ENCODE measurements at regions not wholly inside any gene's neighbourhood (a gene's known extent, or its start where the extent isn't known, plus 50 kb on each side); places are given as distances from the start of the nearest gene placed in this dataset.

GRCh38 chr4:19844446-19844845 is 407.3 kb upstream of the SLIT2 start:
- CTCF ChIA-PET, result no interaction called here
- no peak for DNase-seq
- no peaks in the 10 kb centered on the region for H3K9me3 ChIP-seq (ENCODE audit: insufficient read depth, low read depth)
- H3K27me3 ChIP-seq (ENCODE audit: insufficient read depth, low read depth), result no peaks in the 10 kb centered on the region
- no TSS peak for BruUV-seq (replicated peaks)
- no peak overlapping the region for H3K27ac ChIP-seq
- no peaks in the 10 kb centered on the region for H3K9me2 ChIP-seq (ENCODE audit: insufficient read depth)
- no peaks in the 10 kb centered on the region for H3K4me1 ChIP-seq (replicated peaks; ENCODE audit: insufficient read depth)
- H3F3A ChIP-seq (ENCODE audit: insufficient read depth, low read depth), result no peaks in the 10 kb centered on the region
- no peaks in the 10 kb centered on the region for H4K20me1 ChIP-seq (ENCODE audit: insufficient read depth)
- intact Hi-C loops (cut with micrococcal nuclease; ENCODE audit: unreplicated experiment), result no loop called here
- H2AFZ ChIP-seq, result no peak overlapping the region
- no peak overlapping the region for H3K4me3 ChIP-seq
- H3K4me2 ChIP-seq, result no peak overlapping the region
- H3K36me3 ChIP-seq (ENCODE audit: low read depth), result no peaks in the 10 kb centered on the region
- TF ChIP-seq EZH2 (IDR thresholded peaks at IDR 0.05; ENCODE audit: low read depth), result no peak
- TF ChIP-seq, protein P1, sequence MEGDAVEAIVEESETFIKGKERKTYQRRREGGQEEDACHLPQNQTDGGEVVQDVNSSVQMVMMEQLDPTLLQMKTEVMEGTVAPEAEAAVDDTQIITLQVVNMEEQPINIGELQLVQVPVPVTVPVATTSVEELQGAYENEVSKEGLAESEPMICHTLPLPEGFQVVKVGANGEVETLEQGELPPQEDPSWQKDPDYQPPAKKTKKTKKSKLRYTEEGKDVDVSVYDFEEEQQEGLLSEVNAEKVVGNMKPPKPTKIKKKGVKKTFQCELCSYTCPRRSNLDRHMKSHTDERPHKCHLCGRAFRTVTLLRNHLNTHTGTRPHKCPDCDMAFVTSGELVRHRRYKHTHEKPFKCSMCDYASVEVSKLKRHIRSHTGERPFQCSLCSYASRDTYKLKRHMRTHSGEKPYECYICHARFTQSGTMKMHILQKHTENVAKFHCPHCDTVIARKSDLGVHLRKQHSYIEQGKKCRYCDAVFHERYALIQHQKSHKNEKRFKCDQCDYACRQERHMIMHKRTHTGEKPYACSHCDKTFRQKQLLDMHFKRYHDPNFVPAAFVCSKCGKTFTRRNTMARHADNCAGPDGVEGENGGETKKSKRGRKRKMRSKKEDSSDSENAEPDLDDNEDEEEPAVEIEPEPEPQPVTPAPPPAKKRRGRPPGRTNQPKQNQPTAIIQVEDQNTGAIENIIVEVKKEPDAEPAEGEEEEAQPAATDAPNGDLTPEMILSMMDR (conservative IDR thresholded peaks at IDR 0.05), result no peak
- H3K79me2 ChIP-seq (ENCODE audit: low read depth), result no peaks in the 10 kb centered on the region
- POLR2A ChIA-PET (ENCODE audit: unreplicated experiment), result no interaction called here

DNA sequence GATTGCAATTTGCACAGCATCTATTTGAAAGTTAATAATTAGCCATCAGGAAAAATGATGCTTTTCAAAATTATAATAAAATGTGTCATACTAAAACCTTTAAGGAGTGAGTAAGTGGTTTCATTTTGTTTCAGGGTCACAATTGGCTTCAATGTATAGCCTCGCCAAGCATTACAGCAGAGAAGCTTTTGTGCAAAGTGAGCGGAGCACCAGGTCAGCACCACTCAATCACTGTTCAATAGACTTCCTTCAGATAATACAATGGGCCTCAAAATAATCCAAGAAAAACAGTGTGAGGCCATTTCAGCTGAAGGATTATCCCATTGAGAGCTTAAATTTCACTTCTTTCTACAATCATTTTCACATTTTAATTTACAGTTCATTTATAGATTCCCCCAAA is 409.2 kb upstream of the SLIT2 start:
- ChIA-PET POLR2A (ENCODE audit: unreplicated experiment) (interaction anchor here (0.6 kb wide), 1 partner anchor 352 kb away, joined by 4 read pairs; no protein-coding TSS in a partner anchor), CTCF (no interaction called here)
- Histone ChIP-seq H3F3A (ENCODE audit: insufficient read depth, low read depth) (no peaks in the 10 kb centered on the region), H3K79me2 (ENCODE audit: low read depth) (no peaks in the 10 kb centered on the region), H3K27me3 (ENCODE audit: insufficient read depth, low read depth) (no peaks in the 10 kb centered on the region), H4K20me1 (ENCODE audit: insufficient read depth) (no peaks in the 10 kb centered on the region), H3K27ac (no peak overlapping the region), H3K4me3 (no peak overlapping the region), H3K36me3 (ENCODE audit: low read depth) (no peaks in the 10 kb centered on the region), H2AFZ (no peak overlapping the region), H3K4me2 (no peak overlapping the region), H3K4me1 (replicated peaks; ENCODE audit: insufficient read depth) (no peaks in the 10 kb centered on the region), H3K9me2 (ENCODE audit: insufficient read depth) (no peaks in the 10 kb centered on the region), H3K9me3 (ENCODE audit: insufficient read depth, low read depth) (no peaks in the 10 kb centered on the region)
- TF ChIP-seq, protein P1 (conservative IDR thresholded peaks at IDR 0.05), result no peak
- TF ChIP-seq EZH2 (IDR thresholded peaks at IDR 0.05; ENCODE audit: low read depth), result no peak
- intact Hi-C loops (cut with micrococcal nuclease; ENCODE audit: unreplicated experiment), result no loop called here
- no TSS peak for BruUV-seq (replicated peaks)
- DNase-seq, result no peak

DNA sequence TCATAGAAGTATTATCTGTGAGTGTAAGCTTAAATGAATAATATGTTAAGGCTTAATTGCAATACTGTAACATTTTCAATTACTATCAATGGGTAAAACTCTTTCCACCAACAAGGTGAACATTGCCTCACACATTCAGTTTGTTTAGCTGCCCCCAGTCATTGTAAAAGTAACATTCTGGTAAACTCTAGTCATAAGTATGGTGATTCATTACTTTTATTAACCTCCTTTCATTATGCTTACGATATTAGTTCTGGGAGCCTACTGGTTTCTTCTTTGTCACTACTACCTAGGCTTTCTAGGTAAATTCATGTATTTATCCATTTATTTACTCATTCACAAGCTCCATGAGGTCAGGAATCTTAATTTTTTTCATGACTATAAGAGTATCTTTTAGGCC is 412.8 kb upstream of the SLIT2 start:
- H3K27ac ChIP-seq, result no peak overlapping the region
- no peak overlapping the region for H3K4me3 ChIP-seq
- no peaks in the 10 kb centered on the region for H3K4me1 ChIP-seq (replicated peaks; ENCODE audit: insufficient read depth)
- ChIA-PET CTCF (no interaction called here), POLR2A (ENCODE audit: unreplicated experiment) (no interaction called here)
- no peaks in the 10 kb centered on the region for H4K20me1 ChIP-seq (ENCODE audit: insufficient read depth)
- H3K36me3 ChIP-seq (ENCODE audit: low read depth), result no peaks in the 10 kb centered on the region
- no peak overlapping the region for H3K4me2 ChIP-seq
- TF ChIP-seq, protein P1 (conservative IDR thresholded peaks at IDR 0.05), result no peak
- no peak for TF ChIP-seq EZH2 (IDR thresholded peaks at IDR 0.05; ENCODE audit: low read depth)
- no TSS peak for BruUV-seq (replicated peaks)
- no peaks in the 10 kb centered on the region for H3K9me3 ChIP-seq (ENCODE audit: insufficient read depth, low read depth)
- H3K27me3 ChIP-seq (ENCODE audit: insufficient read depth, low read depth), result no peaks in the 10 kb centered on the region
- H3F3A ChIP-seq (ENCODE audit: insufficient read depth, low read depth), result no peaks in the 10 kb centered on the region
- no peak for DNase-seq
- no peaks in the 10 kb centered on the region for H3K79me2 ChIP-seq (ENCODE audit: low read depth)
- H3K9me2 ChIP-seq (ENCODE audit: insufficient read depth), result no peaks in the 10 kb centered on the region
- intact Hi-C loops (cut with micrococcal nuclease; ENCODE audit: unreplicated experiment), result no loop called here
- H2AFZ ChIP-seq, result no peak overlapping the region

Data from PC-9 (cell line).